NB4 (cell line): ENCODE measurements at regions not wholly inside any gene's neighbourhood (a gene's known extent, or its start where the extent isn't known, plus 50 kb on each side); places are given as distances from the start of the nearest gene placed in this dataset.
A peak's percentile ranks its signal among the peaks of the same experiment; 100 is the strongest.
"Not testable (repeated sequence)": the region's sequence is repeated elsewhere in the genome, so short reads cannot be mapped to it uniquely, and the experiment has no call there.

Experiments used
- DNase-seq: peaks from one replicate; pipeline ENCODE4 v3.0.0; 2010; ENCODE audit warnings: low read depth
- H3K4me3 ChIP-seq: one replicate; pipeline ENCODE4 v1.5.1; 2011; ENCODE audit warnings: mild to moderate bottlenecking, low read depth, low read length, moderate library complexity
- CTCF ChIP-seq: IDR thresholded peaks from one replicate; pipeline ENCODE4 v1.5.1; 2012; ENCODE audit warnings: low read depth, low read length
- MAX ChIP-seq: IDR thresholded peaks from 2 replicates; pipeline ENCODE4 v1.6.1; 2011; ENCODE audit warnings: low read depth, low read length
- MYC ChIP-seq: IDR thresholded peaks from 2 replicates; pipeline ENCODE4 v1.6.1; 2011; ENCODE audit warnings: low read depth, low read length
- POLR2A ChIP-seq: IDR thresholded peaks from 2 replicates; pipeline ENCODE4 v1.6.1; 2011; ENCODE audit warnings: mild to moderate bottlenecking; ENCODE audit not compliant: insufficient read length; ENCODE audit errors: extremely low read depth

GRCh38 chr2:194870974-194871535, 786.0 kb upstream of the SLC39A10 start:
- TF ChIP-seq MYC (no peak), MAX (no peak), POLR2A (no peak), CTCF (no peak)
- DNase-seq = no peak

GRCh38 chr2:194867328-194867727, 789.7 kb upstream of the SLC39A10 start:
- DNase-seq = peak; percentile 18
- TF ChIP-seq CTCF = peak; percentile 38
- TF ChIP-seq POLR2A = no peak

More at GRCh38 chr2:194870974-194871535, 786.0 kb upstream of the SLC39A10 start:
- no peak overlapping the region for H3K4me3 ChIP-seq

GRCh38 chr2:194854941-194855340, 802.1 kb upstream of the SLC39A10 start:
- H3K4me3 ChIP-seq = no peak overlapping the region
- no peak for TF ChIP-seq MAX
- TF ChIP-seq POLR2A = no peak
- no peak for TF ChIP-seq MYC
- TF ChIP-seq CTCF = no peak

More at GRCh38 chr2:194867328-194867727, 789.7 kb upstream of the SLC39A10 start:
- H3K4me3 ChIP-seq = no peak overlapping the region

GRCh38 chr2:194842871-194843270, 814.2 kb upstream of the SLC39A10 start:
- no peak for TF ChIP-seq MAX
- H3K4me3 ChIP-seq = no peak overlapping the region
- no peak for DNase-seq

More at GRCh38 chr2:194854941-194855340, 802.1 kb upstream of the SLC39A10 start:
- DNase-seq = no peak

GRCh38 chr2:194834371-194834770, 822.7 kb upstream of the SLC39A10 start:
- not testable (repeated sequence) for DNase-seq, H3K4me3 ChIP-seq

GRCh38 chr2:194826241-194826640, 830.8 kb upstream of the SLC39A10 start:
- DNase-seq = no peak
- no peak overlapping the region for H3K4me3 ChIP-seq
- TF ChIP-seq CTCF = no peak
- no peak for TF ChIP-seq MAX
- no peak for TF ChIP-seq POLR2A

- no peak for DNase-seq
- no peak overlapping the region for H3K4me3 ChIP-seq
- TF ChIP-seq POLR2A (no peak), MAX (no peak), CTCF (no peak), MYC (no peak)
Measured at GRCh38 chr2:194824450-194824849, 832.6 kb upstream of the SLC39A10 start.
